ENCODE measurements at regions not wholly inside any gene's neighbourhood (a gene's known extent, or its start where the extent isn't known, plus 50 kb on each side); places are given as distances from the start of the nearest gene placed in this dataset.

GRCh38 chr19:29001141-29001581, 211.8 kb downstream of the UQCRFS1 start:
- Histone ChIP-seq H3K27me3 (ENCODE audit: insufficient read depth, low read length) (no peaks in the 10 kb centered on the region), H3K23ac (ENCODE audit: insufficient read length, low read depth, low read length) (no peak overlapping the region), H2BK5ac (ENCODE audit: insufficient read length, low read length) (no peak overlapping the region), H2BK120ac (ENCODE audit: low read depth, low read length, poor library complexity, severe bottlenecking) (no peak overlapping the region), H3K9me3 (ENCODE audit: control insufficient read depth, low read depth, low read length) (peaks cover 9% of the 10 kb centered on the region), H3K79me2 (ENCODE audit: insufficient read depth, low read length) (no peaks in the 10 kb centered on the region), H4K8ac (replicated peaks; ENCODE audit: insufficient read length, low read depth, low read length) (no peak overlapping the region), H2AFZ (ENCODE audit: low read length) (no peak overlapping the region), H3T11ph (ENCODE audit: low read length) (no peak overlapping the region), H2BK12ac (ENCODE audit: insufficient read length, low read depth, low read length) (no peak overlapping the region), H2BK20ac (ENCODE audit: low read depth, low read length, poor library complexity, severe bottlenecking) (no peak overlapping the region), H4K91ac (ENCODE audit: insufficient read length, low read depth, low read length) (no peak overlapping the region), H3K14ac (ENCODE audit: insufficient read depth, low read length) (no peak overlapping the region; the same call in 1 of the 2 replicates), H3K9ac (ENCODE audit: extremely low read depth, insufficient read length, low read length) (no peak overlapping the region), H4K20me1 (ENCODE audit: control insufficient read depth, insufficient read depth, insufficient read length) (no peaks in the 10 kb centered on the region), H4K5ac (ENCODE audit: insufficient read length, low read depth, low read length) (no peak overlapping the region), H3K56ac (ENCODE audit: insufficient read length, low read depth, low read length) (no peak overlapping the region), H3K18ac (ENCODE audit: insufficient read length, low read depth, low read length) (no peak overlapping the region), H3K4me1 (ENCODE audit: insufficient read depth, low read length) (no peaks in the 10 kb centered on the region; the same call in 1 of the 2 replicates), H2BK15ac (ENCODE audit: low read depth, low read length) (no peak overlapping the region), H3K23me2 (ENCODE audit: insufficient read length, low read depth, low read length, poor library complexity, severe bottlenecking) (no peaks in the 10 kb centered on the region), H3K79me1 (ENCODE audit: insufficient read depth, low read depth, low read length, poor library complexity, severe bottlenecking) (no peaks in the 10 kb centered on the region), H3K27ac (ENCODE audit: insufficient read length, low read depth, low read length) (no peak overlapping the region), H2AK5ac (ENCODE audit: insufficient read length, low read length) (no peak overlapping the region), H3K4me2 (ENCODE audit: insufficient read depth, insufficient read length, low read length) (no peak overlapping the region), H3K4ac (ENCODE audit: low read depth, low read length) (no peak overlapping the region)
- Mint-ChIP-seq H3K27ac (no peak overlapping the region), H3K27me3 (ENCODE audit: low read depth) (peaks cover 2% of the 10 kb centered on the region), H3K36me3 (ENCODE audit: insufficient read depth in 1 of 3, low read depth in 3 of 3) (peaks cover 6 to 18% (median 14%) of the 10 kb centered on the region in 3 experiments; a peak in 5 of 7 replicates), H3K9me3 (peaks cover 21 to 31% of the 10 kb centered on the region in 2 experiments), H3K4me1 (peaks cover 24 to 31% of the 10 kb centered on the region in 2 experiments), H3K4me3 (no peak overlapping the region)
- no peak for DNase-seq
- WGBS (ENCODE audit: extremely low coverage, insufficient read length, low lambda C conversion rate): no CpG with 5 or more reads among the region's 7 CpGs
- TF ChIP-seq CTCF (conservative IDR thresholded peaks at IDR 0.05): no peak
